ENCODE measurements at regions not wholly inside any gene's neighbourhood (a gene's known extent, or its start where the extent isn't known, plus 50 kb on each side); places are given as distances from the start of the nearest gene placed in this dataset.
"Not testable (repeated sequence)": the region's sequence is repeated elsewhere in the genome, so short reads cannot be mapped to it uniquely, and the experiment has no call there.

GRCh38 chr4:84286048-84286447 lies 213.0 kb downstream of the NKX6-1 start:
- DNase-seq (ENCODE audit: low spot score), result no peak

GRCh38 chr4:84279678-84280077 lies 219.4 kb downstream of the NKX6-1 start:
- DNase-seq (ENCODE audit: low spot score), result no peak

GRCh38 chr4:84277923-84278322 lies 221.2 kb downstream of the NKX6-1 start:
- DNase-seq (ENCODE audit: low spot score), result no peak

- DNase-seq (ENCODE audit: low spot score), result no peak
Observed at GRCh38 chr4:84276752-84277151, 222.3 kb downstream of the NKX6-1 start.

- DNase-seq (ENCODE audit: low spot score), result no peak
Observed at GRCh38 chr4:84269536-84270044, 229.5 kb downstream of the NKX6-1 start.

- no peak for DNase-seq (ENCODE audit: low spot score)
Observed at GRCh38 chr4:84264652-84265051, 234.4 kb downstream of the NKX6-1 start.

GRCh38 chr4:84263415-84263814 lies 235.7 kb downstream of the NKX6-1 start:
- no peak for DNase-seq (ENCODE audit: low spot score)

GRCh38 chr4:84260495-84260894 lies 238.6 kb downstream of the NKX6-1 start:
- no peak for DNase-seq (ENCODE audit: low spot score)

GRCh38 chr4:84258905-84259830 lies 239.9 kb downstream of the NKX6-1 start:
- peak; percentile 26 for DNase-seq (ENCODE audit: low spot score)

- DNase-seq (ENCODE audit: low spot score), result no peak
Observed at GRCh38 chr4:84254537-84254936, 244.6 kb downstream of the NKX6-1 start.

- no peak for DNase-seq (ENCODE audit: low spot score)
Observed at GRCh38 chr4:84249521-84249920, 249.6 kb downstream of the NKX6-1 start.

GRCh38 chr4:84245042-84245441 lies 254.1 kb downstream of the NKX6-1 start:
- DNase-seq (ENCODE audit: low spot score), result not testable (repeated sequence)

GRCh38 chr4:84244346-84244801 lies 254.7 kb downstream of the NKX6-1 start:
- not testable (repeated sequence) for DNase-seq (ENCODE audit: low spot score)

- DNase-seq (ENCODE audit: low spot score), result no peak
Observed at GRCh38 chr4:84243685-84244084, 255.4 kb downstream of the NKX6-1 start.

GRCh38 chr4:84239278-84239845 lies 259.7 kb downstream of the NKX6-1 start:
- no peak for DNase-seq (ENCODE audit: low spot score)

GRCh38 chr4:84238247-84239090 lies 260.6 kb downstream of the NKX6-1 start:
- no peak for DNase-seq (ENCODE audit: low spot score)

- DNase-seq (ENCODE audit: low spot score), result no peak
Observed at GRCh38 chr4:84237008-84237407, 262.1 kb downstream of the NKX6-1 start.

- no peak for DNase-seq (ENCODE audit: low spot score)
Observed at GRCh38 chr4:84235126-84235944, 263.8 kb downstream of the NKX6-1 start.

GRCh38 chr4:84232309-84233095 lies 266.6 kb downstream of the NKX6-1 start:
- DNase-seq (ENCODE audit: low spot score), result no peak

- no peak for DNase-seq (ENCODE audit: low spot score)
Observed at GRCh38 chr4:84231539-84232055, 267.5 kb downstream of the NKX6-1 start.

Data from HT-29 (cell line).